K562 (cell line): ENCODE measurements at regions not wholly inside any gene's neighbourhood (a gene's known extent, or its start where the extent isn't known, plus 50 kb on each side); places are given as distances from the start of the nearest gene placed in this dataset.

Experiments used
- ATAC-seq: fragments of 200-7000 bp; cut with Tn5 transposase; 3 replicates; pipeline ENCODE4 v1.9.1; 2020; ENCODE audit warnings: moderate library complexity
- BruUV-seq: library from RNA; stranded (reverse); fragments of 400-500 nt; replicated peaks from 2 replicates; lab custom pipeline; 2021; lab: Mats Ljungman, UMichigan
- CTCF ChIA-PET: fragments of 300-600 bp; formaldehyde crosslinking; extraction: SDS; loops from one replicate; lab custom pipeline; 2021; ENCODE audit warnings: low intra/inter-chr PET ratio; lab: Yijun Ruan, JAX
- POLR2A ChIA-PET: fragments of 300-600, 350-650 bp; sonication (Branson Sonifier 250); formaldehyde crosslinking; extraction: SDS; loops from one replicate; lab custom pipeline; 2021; ENCODE audit warnings: antibody characterized with exemption, inconsistent platforms; lab: Yijun Ruan, JAX
- DNase-seq, 4 experiments: peaks; one replicate each; pipeline versions ENCODE4 v3.0.0 to v3.0.0-alpha.2; 2011 to 2018; ENCODE audit warnings: low spot score in 3 of 4, mixed read lengths in 3 of 4; ENCODE audit errors: extremely low read depth in 1 of 4
- FAIRE-seq: peaks from 2 replicates; lab custom pipeline; 2011; peaks lifted over from hg19 to GRCh38; lab: Jason Lieb, UNC
- H2AFZ ChIP-seq: 2 replicates; pipeline ENCODE4 v1.6.0; 2011; ENCODE audit warnings: low read depth, low read length, control low read depth, inconsistent platforms
- H3K27ac ChIP-seq: fragments of 200-600 bp; 3 replicates; pipeline ENCODE4 v1.8.0; 2011; ENCODE audit warnings: low read depth, mild to moderate bottlenecking, control low read depth, inconsistent platforms, low read length, moderate library complexity, mixed read lengths; ENCODE audit errors: extremely low read depth
- H3K27me3 ChIP-seq, 2 experiments: fragments of 300-600 bp in 1 of 2; 2 replicates in 1 of 2; 3 replicates in 1 of 2; pipeline versions ENCODE4 v1.6.0 to v1.8.0; 2011; ENCODE audit warnings: inconsistent platforms in 2 of 2, low read length in 2 of 2, mild to moderate bottlenecking in 1 of 2, mixed read lengths in 1 of 2, moderate library complexity in 1 of 2; ENCODE audit not compliant: control insufficient read depth in 2 of 2, insufficient read depth in 2 of 2
- H3K36me3 ChIP-seq: fragments of 300-600 bp; 3 replicates; pipeline ENCODE4 v1.8.0; 2011; ENCODE audit warnings: mild to moderate bottlenecking, low read length, inconsistent platforms; ENCODE audit not compliant: control insufficient read depth, insufficient read depth
- H3K4me1 ChIP-seq, 2 experiments: fragments of 200-600 bp in 1 of 2; replicated peaks in 1 of 2; 2 replicates in 1 of 2; 3 replicates in 1 of 2; pipeline versions ENCODE4 v1.5.1 to v1.8.0; 2011; ENCODE audit warnings: inconsistent platforms in 2 of 2, low read length in 2 of 2, mild to moderate bottlenecking in 1 of 2, mixed read lengths in 1 of 2, moderate library complexity in 1 of 2; ENCODE audit not compliant: control insufficient read depth in 2 of 2, insufficient read depth in 2 of 2
- H3K4me2 ChIP-seq: 2 replicates; pipeline ENCODE4 v1.6.1; 2011; ENCODE audit warnings: low read length, control low read depth, inconsistent platforms, mixed read lengths; ENCODE audit not compliant: insufficient read depth
- H3K4me3 ChIP-seq: fragments of 200-600 bp; sonication (generic), shearing (Covaris generic); 2 replicates; pipeline ENCODE4 v1.5.1; 2016; ENCODE audit warnings: control low read depth, inconsistent platforms
- H3K79me2 ChIP-seq: fragments of 200-600 bp; 3 replicates; pipeline ENCODE4 v1.8.0; 2011; ENCODE audit warnings: low read length, inconsistent platforms; ENCODE audit not compliant: control insufficient read depth, insufficient read depth
- H3K9ac ChIP-seq, 2 experiments: 2 replicates each; pipeline versions ENCODE4 v1.6.0 to v1.6.1; 2011; ENCODE audit warnings: low read depth in 2 of 2, low read length in 2 of 2, control low read depth in 1 of 2, inconsistent platforms in 1 of 2, mild to moderate bottlenecking in 1 of 2, mixed read lengths in 1 of 2; ENCODE audit not compliant: insufficient read depth in 1 of 2
- H3K9me1 ChIP-seq: one replicate; pipeline ENCODE4 v1.6.0; 2011; ENCODE audit warnings: inconsistent platforms, mild to moderate bottlenecking, low read length, moderate library complexity; ENCODE audit not compliant: control insufficient read depth, insufficient read depth
- H3K9me3 ChIP-seq: replicated peaks from 2 replicates; pipeline ENCODE4 v1.5.1; 2011; ENCODE audit warnings: low read depth, low read length, inconsistent platforms; ENCODE audit not compliant: control insufficient read depth, insufficient read depth
- H4K20me1 ChIP-seq: replicated peaks from 2 replicates; pipeline ENCODE4 v1.6.1; 2011; ENCODE audit warnings: low read length, inconsistent platforms, mixed read lengths; ENCODE audit not compliant: control insufficient read depth, insufficient read depth
- FOSL1 ChIP-seq: fragments of 200-800 bp; sonication (Bioruptor generic); conservative IDR thresholded peaks from 2 replicates; pipeline ENCODE4 v1.6.1; 2016; ENCODE audit warnings: missing genetic modification characterization, missing compliant biosample characterization
- JUNB ChIP-seq: fragments of 450-650 bp; formaldehyde crosslinking; conservative IDR thresholded peaks from 2 replicates; pipeline ENCODE4 v1.4.0; 2020; ENCODE audit warnings: mild to moderate bottlenecking
- KDM5B ChIP-seq: fragments of 200-600 bp; sonication (generic); IDR thresholded peaks from 2 replicates; pipeline ENCODE4 v1.6.1; 2012; ENCODE audit warnings: low read depth, mild to moderate bottlenecking, moderate library complexity, low read length, control low read depth, inconsistent platforms; ENCODE audit not compliant: insufficient replicate concordance
- MAFK ChIP-seq: IDR thresholded peaks from 2 replicates; pipeline ENCODE4 v1.6.1; 2011; ENCODE audit warnings: low read length, improper control_type of control experiment
- MAX ChIP-seq: sonication (generic); formaldehyde crosslinking; IDR thresholded peaks from 2 replicates; pipeline ENCODE4 v1.9.0; 2022; ENCODE audit warnings: mild to moderate bottlenecking, missing genetic modification reagents
- PRDM10 ChIP-seq: fragments of 450-650 bp; IDR thresholded peaks from 2 replicates; pipeline ENCODE4 v1.6.1; 2018; ENCODE audit not compliant: partially characterized antibody
- ZBTB5 ChIP-seq: fragments of 450-650 bp; IDR thresholded peaks from 2 replicates; pipeline ENCODE4 v1.6.1; 2017; ENCODE audit warnings: antibody characterized with exemption
- ZNF165 ChIP-seq: fragments of 250-450 bp; sonication (Bioruptor Pico); IDR thresholded peaks from 2 replicates; pipeline ENCODE4 v1.4.0; 2020; ENCODE audit warnings: borderline replicate concordance
- ZNF347 ChIP-seq: fragments of 450-650 bp; formaldehyde crosslinking; IDR thresholded peaks from 2 replicates; pipeline ENCODE4 v1.4.0; 2020; ENCODE audit warnings: low read depth, mild to moderate bottlenecking, moderate library complexity
- WGBS: fragments of 100-300 bp; shearing (Covaris generic); methylation state at CpG from one replicate; pipeline ENCODE4 v1.1.6; 2016; ENCODE audit warnings: low coverage, mixed read lengths; ENCODE audit not compliant: insufficient coverage; ENCODE audit errors: missing lambda C conversion rate; 5-methylcytosine and 5-hydroxymethylcytosine counted together
- in situ Hi-C: fragments of 300-500 bp; cut with MboI; formaldehyde crosslinking; loops from 4 replicates; pipeline ENCODE4 v1.15.0; 2018; ENCODE audit warnings: inconsistent platforms, mixed read lengths
- intact Hi-C: fragments of 100-400 bp; cut with micrococcal nuclease; formaldehyde crosslinking; loops from 2 replicates; pipeline ENCODE4 v1.14.2; 2022

- FAIRE-seq (no peak), ATAC-seq (no peak), DNase-seq (no peak)
- Histone ChIP-seq H3K4me2 (no peak overlapping the region), H3K27ac (no peak overlapping the region), H3K36me3 (no peaks in the 10 kb centered on the region), H3K4me1 (peaks cover 0 to 22% of the 10 kb centered on the region in 2 experiments; a peak in 3 of 5 replicates), H3K9me1 (no peaks in the 10 kb centered on the region), H3K9me3 (no peaks in the 10 kb centered on the region), H3K79me2 (no peaks in the 10 kb centered on the region), H3K9ac (no peak overlapping the region), H3K4me3 (no peak overlapping the region), H3K27me3 (no peaks in the 10 kb centered on the region), H2AFZ (no peak overlapping the region), H4K20me1 (no peaks in the 10 kb centered on the region)
- WGBS = 74% methylated on average over 6 of the region's 6 CpGs
- ChIA-PET POLR2A (no interaction called here), CTCF (interaction anchor here (0.8 kb wide), 1 partner anchor 15 kb away, joined by 5 read pairs; no protein-coding TSS in a partner anchor)
- no TSS peak for BruUV-seq
- TF ChIP-seq PRDM10 (no peak), KDM5B (no peak), ZNF165 (no peak), ZBTB5 (no peak), MAX (CRISPR knock-in tag) (no peak), JUNB (CRISPR knock-in tag) (no peak), MAFK (no peak), FOSL1 (no peak), ZNF347 (CRISPR knock-in tag) (no peak)
- in situ Hi-C loops = no loop called here
- intact Hi-C loops = no loop called here
These were observed 475.3 kb upstream of the JARID2 start for GRCh38 chr6:14770572-14770971.
